GM19193 (cell line): ENCODE measurements at regions not wholly inside any gene's neighbourhood (a gene's known extent, or its start where the extent isn't known, plus 50 kb on each side); places are given as distances from the start of the nearest gene placed in this dataset.

Experiments
- POLR2A ChIP-seq: IDR thresholded peaks from 4 replicates; pipeline ENCODE4 v1.6.1; 2011; ENCODE audit not compliant: insufficient read depth, insufficient read length; ENCODE audit errors: extremely low read depth

DNA sequence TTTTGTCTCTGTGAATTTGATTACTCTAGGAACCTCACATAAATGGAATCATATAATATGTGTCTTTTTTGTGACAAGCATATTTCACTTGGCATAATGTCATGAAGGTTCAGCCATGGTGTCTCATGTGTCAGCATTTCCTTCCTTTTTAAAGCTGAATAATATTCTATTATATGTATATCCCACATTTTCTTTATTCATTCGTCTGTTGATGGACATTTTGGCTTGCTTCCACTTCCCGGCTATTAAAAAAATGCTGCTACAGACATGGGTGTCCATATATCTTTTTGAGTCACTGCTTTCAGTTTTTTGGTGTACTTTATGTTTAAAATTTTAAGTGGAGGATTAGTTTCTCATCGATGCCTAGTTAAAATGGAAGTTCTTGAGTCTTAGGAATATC is 59.8 kb upstream of the C5orf63 start:
- TF ChIP-seq POLR2A: no peak

DNA sequence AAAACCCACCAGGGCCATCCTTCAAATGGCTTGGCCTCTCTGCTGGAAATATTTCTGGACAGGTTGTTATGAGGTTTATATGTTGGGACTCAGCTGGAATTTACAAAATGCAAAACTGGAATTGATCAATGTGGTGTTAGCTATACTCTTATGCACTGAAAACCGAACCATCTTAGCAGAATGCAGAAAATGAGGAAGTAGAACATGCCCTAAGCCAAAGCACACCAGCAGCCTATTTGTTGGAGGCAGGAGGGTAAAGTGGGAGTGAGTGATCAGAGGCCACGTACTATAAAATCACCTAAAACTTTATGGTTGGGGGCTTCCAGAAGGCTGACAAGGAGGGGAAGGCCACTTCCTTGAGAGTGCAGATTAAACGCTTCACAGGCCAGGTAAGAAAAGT is 63.6 kb upstream of the C5orf63 start:
- TF ChIP-seq POLR2A: no peak

DNA sequence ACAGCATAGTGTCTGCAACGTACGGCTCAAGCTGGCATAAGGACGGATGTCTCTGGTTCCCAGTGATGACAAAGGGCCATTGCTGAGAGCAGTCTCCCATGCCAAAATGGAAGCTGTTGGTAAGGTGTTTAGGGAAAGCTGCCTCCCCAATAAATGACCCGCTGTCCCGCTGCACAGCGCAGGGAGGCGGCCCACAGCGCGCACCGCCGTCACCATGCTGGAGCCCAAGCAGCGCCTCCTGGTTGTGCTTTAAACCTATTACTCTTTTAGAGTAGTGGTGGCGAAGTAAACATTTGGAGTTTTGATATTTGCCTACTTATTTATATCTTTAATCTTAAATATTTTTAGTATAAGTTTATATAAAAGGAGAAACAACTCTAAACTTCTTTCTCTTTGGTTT is 70.4 kb upstream of the C5orf63 start:
- no peak for TF ChIP-seq POLR2A

DNA sequence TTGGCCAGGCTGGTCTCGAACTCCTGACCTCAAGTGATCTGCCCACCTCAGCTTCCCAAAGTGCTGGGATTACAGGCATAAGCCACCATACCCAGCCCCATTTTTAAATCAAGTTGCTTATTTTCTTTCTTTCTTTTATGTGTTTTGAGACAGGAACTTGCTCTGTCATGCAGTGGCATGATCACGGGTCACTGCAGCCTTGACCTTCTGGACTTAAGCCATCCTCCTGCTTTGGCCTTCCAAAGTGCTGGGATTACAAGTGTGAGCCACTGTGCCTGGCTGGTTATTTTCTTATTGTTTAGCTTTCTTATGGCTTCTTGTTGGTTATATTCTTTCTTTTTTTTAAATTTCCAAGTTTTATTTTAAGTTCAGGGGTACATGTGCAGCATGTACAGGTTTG is 79.7 kb upstream of the C5orf63 start:
- TF ChIP-seq POLR2A: no peak

DNA sequence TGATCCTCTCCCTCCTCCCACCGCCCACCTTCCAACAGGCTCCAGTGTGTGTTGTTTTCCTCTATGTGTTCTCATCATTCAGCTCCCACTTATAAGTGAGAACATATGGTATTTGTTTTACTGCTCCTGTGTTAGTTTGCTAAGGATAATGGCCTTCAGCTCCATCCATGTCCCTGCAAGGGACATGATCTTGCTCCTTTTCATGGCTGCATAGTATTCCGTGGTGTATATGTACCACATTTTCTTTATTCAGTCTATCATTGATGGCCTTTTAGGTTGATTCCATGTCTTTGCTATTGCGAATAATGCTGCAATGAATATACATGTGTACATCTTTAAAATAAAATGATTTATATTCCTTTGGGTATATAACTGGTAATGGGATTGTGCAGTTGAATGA is 80.2 kb upstream of the C5orf63 start:
- TF ChIP-seq POLR2A: no peak

DNA sequence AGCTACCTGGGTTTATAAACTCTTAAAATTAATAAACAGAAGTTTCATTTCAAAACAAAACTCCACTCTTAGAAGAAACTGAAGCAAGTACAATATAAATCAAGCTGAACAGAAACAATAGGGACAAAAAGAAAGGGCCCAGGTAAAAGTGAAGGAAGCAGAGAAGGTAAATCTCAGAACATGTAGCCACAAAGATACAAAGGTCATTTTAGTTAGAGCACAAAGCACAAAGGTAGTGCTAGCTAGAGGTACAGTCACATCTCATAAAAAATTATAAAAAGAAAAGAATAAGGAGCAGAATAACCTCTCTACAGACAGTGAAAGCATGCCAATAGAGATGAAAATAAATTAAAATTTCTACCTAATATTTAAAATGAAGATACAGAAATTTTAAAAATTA is 90.4 kb upstream of the C5orf63 start:
- TF ChIP-seq POLR2A: no peak

DNA sequence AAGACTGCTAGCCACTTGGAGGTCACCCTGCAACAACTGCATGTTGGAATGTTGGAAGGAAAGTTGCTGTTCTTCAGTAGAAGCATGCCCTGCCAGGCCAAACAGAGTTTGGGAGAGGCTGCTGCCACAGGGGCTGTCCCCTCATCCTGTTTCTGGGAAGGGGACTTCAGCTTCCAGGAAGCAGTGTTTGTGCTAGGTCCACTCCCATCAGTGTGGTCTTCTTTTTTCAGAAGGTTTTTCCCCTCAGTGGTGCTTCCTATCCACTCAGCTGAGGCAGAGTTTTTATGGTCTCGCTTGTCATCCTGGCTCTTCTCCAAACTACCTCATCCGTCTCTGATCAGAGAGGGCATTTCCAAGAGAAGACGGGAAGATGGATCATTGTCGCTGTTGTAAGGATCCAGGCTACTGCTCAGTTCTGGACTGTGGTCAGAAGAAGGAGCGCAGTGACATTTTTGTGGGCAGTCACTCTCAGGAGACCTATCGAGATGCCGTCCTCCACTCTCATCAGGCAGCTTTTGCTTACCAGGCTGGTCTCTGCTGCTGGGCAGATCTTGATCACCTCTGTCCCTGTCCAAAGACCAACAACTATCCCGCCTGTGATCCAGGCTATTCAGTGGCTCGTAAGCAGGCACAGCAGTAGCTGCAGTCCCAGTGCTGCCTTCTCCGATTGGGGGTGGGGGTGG is 97.8 kb upstream of the C5orf63 start:
- TF ChIP-seq POLR2A: no peak

DNA sequence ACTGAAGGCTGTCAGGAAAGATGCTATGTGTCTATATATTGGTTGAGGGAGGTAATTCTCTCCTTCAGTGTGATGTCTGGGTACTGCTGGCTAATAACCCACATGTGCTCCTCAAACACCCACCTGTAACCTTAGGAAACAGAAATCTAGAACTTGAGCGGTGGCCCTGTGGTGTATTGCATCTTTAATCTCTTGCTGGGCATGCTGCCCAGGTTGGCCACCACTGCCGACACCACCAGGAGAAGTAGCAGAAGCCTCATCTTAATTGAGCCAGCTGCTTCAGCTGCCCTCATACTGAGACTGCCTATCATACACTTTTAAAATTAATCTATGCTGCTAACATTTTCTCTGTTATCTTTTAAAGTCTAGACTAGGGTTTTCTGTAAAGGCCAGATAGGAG is 103.5 kb upstream of the C5orf63 start:
- TF ChIP-seq POLR2A: no peak

DNA sequence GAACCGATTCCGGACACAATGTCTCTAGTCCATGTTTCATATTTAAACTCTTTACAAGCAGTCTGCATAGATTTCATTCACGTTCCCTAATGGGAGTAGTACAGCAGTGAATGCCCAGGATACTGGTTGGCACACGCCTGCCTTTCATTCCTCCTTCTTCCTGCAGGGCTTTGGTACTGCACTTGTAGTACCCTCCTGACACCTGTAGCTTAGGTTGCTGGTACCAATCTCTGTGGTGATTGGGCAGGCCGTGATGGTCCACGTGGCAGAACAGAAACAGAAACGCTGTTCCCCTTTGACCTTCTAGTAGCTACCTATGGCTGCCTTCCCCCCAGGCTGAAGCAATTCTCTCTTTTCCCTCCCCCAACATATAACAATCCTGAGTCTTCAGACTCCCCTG is 107.3 kb upstream of the MEGF10 start:
- TF ChIP-seq POLR2A: no peak

DNA sequence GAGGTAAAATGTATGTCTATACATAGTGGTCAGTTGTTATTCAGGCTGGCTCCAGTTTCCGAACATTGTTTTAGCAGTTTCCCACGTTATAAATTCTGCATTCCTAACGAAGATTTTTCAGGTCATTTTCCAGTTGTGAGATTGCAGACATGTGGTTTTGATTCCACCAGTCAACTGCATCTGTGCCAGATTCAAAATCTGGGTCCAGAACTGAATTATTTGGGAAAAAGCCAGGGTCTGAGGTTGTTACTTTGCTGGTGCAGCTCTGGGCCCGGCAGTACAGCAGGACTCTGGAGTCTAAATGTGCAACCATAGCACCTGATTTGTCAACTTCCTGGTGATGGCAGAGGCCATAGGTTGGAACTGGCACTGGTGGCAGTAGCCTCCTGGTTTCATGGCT is 105.7 kb upstream of the MEGF10 start:
- TF ChIP-seq POLR2A: no peak

DNA sequence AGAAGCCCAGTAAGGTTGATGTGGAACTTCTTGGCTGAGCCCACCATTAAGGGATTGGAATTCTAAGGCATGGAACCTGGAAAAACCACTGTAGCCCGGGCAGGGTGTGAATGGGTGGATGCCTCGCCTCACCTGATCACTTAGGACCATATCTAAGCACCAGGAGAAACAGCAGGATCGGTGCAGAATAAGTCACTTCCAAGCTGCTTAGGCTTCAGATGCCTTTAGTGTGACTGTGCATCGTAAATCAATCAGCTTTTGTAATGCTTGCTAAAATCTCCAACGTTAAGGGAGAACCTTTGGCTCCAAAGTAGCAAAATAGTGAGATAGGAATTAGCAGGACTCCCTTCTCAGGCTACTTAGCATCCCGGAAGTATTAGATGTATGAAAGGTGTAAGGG is 103.9 kb upstream of the MEGF10 start:
- TF ChIP-seq POLR2A: no peak

DNA sequence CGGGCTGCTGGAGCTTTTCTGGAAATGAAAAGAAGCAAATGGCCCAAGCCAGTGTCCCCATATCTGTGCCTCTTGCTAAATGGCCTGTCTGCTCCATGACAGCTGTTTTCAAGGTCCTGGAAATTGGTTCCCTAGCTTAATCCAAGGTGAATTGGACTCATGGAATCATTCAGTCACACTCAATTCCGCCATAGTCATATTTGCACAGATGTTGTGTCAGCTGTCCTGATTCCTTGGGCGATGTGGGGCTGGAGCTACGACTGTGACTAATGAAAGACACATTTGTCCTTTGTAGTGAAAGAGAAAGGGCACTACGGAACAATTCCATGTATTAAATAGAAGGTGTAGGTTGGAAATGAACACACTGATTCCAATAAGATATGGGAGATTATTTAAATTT is 102.9 kb upstream of the MEGF10 start:
- no peak for TF ChIP-seq POLR2A

DNA sequence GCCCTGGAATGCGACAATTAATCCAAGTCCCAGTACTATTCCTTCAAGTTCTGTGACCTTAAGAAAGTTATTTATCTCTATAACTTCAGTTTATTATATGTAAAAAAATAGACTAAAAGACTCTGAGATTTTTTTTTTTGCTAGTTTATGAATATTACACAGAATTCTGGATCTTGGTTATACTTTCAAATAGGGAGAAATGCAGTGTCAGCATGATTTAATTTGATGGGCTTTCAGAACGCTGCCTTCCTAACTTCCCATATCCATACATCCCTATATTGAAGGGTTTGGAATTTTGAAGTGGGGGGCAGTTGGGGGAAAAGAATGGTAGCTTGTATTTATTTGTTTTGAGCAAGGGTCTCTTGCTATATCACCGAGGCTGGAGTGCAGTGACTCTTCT is 98.4 kb upstream of the MEGF10 start:
- no peak for TF ChIP-seq POLR2A

DNA sequence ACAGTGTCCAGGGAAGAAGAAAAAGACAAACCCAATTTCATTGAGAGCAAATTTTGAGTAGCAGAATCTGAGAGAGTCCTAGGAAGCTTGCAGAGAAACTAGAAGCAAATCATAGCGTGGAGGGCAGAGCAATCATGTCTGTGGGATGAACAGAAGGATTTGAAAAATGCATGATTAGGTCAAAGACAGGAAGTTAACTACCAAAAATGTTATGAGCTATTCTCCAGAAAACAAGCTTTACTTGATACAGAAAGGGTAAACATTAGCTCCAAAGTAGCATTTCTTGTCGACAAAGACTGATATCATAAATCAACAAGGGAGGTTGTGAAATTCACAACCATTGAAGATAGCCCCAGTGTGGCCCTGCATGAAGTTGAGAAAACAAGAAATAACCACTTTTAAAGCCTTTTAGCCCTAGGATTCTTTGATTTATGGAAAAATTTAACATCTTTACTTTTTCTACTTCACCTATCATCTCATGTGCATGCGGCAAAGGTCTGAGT is 97.7 kb upstream of the MEGF10 start:
- no peak for TF ChIP-seq POLR2A

DNA sequence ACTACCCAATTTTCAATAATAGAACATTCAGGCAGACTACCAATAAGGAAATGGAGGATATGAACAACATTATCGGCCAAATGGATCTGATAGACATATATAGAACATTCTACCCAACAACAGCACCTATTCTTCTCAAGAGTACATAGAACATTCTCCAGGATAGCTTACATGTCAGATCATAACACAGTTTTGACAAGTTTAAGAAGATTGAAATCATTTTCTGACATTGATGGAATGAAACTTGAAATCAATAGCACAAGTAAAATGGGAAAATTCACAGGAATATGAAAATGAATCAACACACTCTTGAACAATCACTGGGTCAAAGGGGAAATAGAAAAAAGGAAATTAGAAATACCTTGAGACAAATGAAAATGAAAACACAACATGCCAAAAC is 94.6 kb upstream of the MEGF10 start:
- TF ChIP-seq POLR2A: no peak

DNA sequence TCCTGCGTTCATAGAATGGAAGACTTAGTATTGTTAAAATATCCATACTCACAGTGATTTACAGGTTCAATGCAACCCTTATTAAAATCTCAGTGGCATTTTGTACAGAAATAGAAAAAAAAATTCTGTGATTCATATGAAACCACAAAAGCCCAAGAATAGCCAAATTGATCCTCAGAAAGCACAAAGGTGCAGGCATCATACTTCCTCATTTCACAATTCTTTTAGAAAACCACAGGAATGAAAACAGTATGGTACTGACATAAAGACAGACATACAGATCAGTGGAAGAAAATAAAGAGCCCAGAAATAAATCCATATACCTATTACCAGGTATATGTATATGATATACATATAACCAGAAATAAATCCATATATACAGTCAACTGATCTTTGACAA is 86.8 kb upstream of the MEGF10 start:
- no peak for TF ChIP-seq POLR2A

DNA sequence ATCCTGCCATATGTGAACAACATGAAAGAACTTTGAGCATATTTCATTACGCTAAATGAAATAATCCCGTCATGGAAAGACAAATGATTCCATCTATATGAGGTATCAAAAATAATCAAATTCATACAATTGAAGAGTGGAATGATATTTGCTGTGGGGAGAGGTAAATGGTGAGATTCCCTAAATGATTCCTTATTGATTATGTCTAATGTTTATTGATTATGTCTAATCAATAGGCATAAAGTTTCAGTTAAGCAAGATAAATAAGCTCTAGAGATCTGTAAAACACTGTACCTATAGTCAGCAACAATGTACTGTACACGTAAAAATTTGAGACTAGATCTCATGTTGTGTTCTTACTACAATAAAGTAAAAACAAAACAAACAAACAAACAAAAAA is 85.4 kb upstream of the MEGF10 start:
- no peak for TF ChIP-seq POLR2A
